DND-41 (cell line): ENCODE measurements at regions not wholly inside any gene's neighbourhood (a gene's known extent, or its start where the extent isn't known, plus 50 kb on each side); places are given as distances from the start of the nearest gene placed in this dataset.

ENCODE experiments used
- ATAC-seq: fragments of 200-7000 bp; cut with Tn5 transposase; 3 replicates; pipeline ENCODE4 v1.9.1; 2021; ENCODE audit warnings: low read depth; ENCODE audit not compliant: insufficient read depth
- DNase-seq: peaks from one replicate; pipeline ENCODE4 v3.0.0-alpha.2; 2020
- H2AFZ ChIP-seq: 2 replicates; pipeline ENCODE4 v1.6.0; 2012; ENCODE audit warnings: low read depth, low read length
- H3K27ac ChIP-seq: 2 replicates; pipeline ENCODE4 v1.5.1; 2012; ENCODE audit warnings: low read length, inconsistent platforms
- H3K27me3 ChIP-seq: fragments of 200-600 bp; sonication (generic); 2 replicates; pipeline ENCODE4 v1.6.0; 2012; ENCODE audit warnings: low read length, mild to moderate bottlenecking, inconsistent platforms; ENCODE audit not compliant: insufficient read depth, poor library complexity
- H3K36me3 ChIP-seq: 2 replicates; pipeline ENCODE4 v1.5.1; 2012; ENCODE audit warnings: low read length, inconsistent platforms; ENCODE audit not compliant: insufficient read depth
- H3K4me1 ChIP-seq: 2 replicates; pipeline ENCODE4 v1.5.1; 2012; ENCODE audit warnings: mild to moderate bottlenecking, low read length; ENCODE audit not compliant: insufficient read depth
- H3K4me2 ChIP-seq: 2 replicates; pipeline ENCODE4 v1.6.0; 2012; ENCODE audit warnings: mild to moderate bottlenecking, moderate library complexity, low read length, inconsistent platforms; ENCODE audit not compliant: insufficient read depth
- H3K4me3 ChIP-seq, 2 experiments: fragments of 200-600 bp in 1 of 2; shearing (Covaris generic) in 1 of 2; 2 replicates each; pipeline ENCODE4 v1.5.1; 2012 to 2016; ENCODE audit warnings: inconsistent platforms in 2 of 2, low read length in 2 of 2, mild to moderate bottlenecking in 2 of 2, low read depth in 1 of 2, moderate library complexity in 1 of 2
- H3K79me2 ChIP-seq: 2 replicates; pipeline ENCODE4 v1.6.0; 2012; ENCODE audit warnings: low read length, inconsistent platforms; ENCODE audit not compliant: insufficient read depth
- H3K9ac ChIP-seq: 2 replicates; pipeline ENCODE4 v1.6.0; 2012; ENCODE audit warnings: low read depth, mild to moderate bottlenecking, inconsistent platforms, low read length, moderate library complexity
- H3K9me3 ChIP-seq: 2 replicates; pipeline ENCODE4 v1.5.1; 2012; ENCODE audit warnings: low read length, moderate library complexity, mild to moderate bottlenecking, inconsistent platforms; ENCODE audit not compliant: insufficient read depth, severe bottlenecking
- H4K20me1 ChIP-seq: 2 replicates; pipeline ENCODE4 v1.6.0; 2012; ENCODE audit warnings: low read length; ENCODE audit not compliant: insufficient read depth
- EZH2 ChIP-seq: IDR thresholded peaks from 3 replicates; pipeline ENCODE4 v1.6.1; 2012; ENCODE audit warnings: borderline replicate concordance, low read depth, mild to moderate bottlenecking, moderate library complexity, low read length, inconsistent platforms; ENCODE audit not compliant: severe bottlenecking
- TF ChIP-seq, protein P1 (sequence below): IDR thresholded peaks from 2 replicates; pipeline ENCODE4 v1.5.1; 2012; ENCODE audit warnings: borderline replicate concordance, low read length, moderate library complexity, mild to moderate bottlenecking; ENCODE audit not compliant: poor library complexity, severe bottlenecking; ENCODE audit errors: extremely low read depth

DNA sequence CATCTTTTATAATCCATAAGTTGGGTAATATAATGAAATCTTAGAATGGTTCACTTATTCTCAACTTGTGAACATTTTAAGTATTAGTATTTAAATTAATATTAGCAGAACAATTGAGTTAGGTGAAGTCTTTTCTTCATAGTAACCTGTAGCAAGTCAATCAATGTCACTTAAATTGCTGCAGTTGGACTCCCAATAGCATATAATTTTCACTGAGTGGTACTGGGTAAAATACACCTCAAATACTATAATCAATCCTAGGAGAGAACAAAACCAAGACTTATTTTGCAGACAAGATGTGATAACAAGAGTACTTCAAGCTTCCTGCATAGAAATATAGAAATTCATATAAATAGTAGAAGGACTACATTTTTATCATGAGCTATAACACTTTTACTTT is 677.9 kb upstream of the LRRN3 start:
- H3K4me3 ChIP-seq, result no peak overlapping the region
- H3K9ac ChIP-seq, result no peak overlapping the region
- H3K4me2 ChIP-seq, result no peak overlapping the region
- H3K79me2 ChIP-seq, result no peaks in the 10 kb centered on the region
- H2AFZ ChIP-seq, result no peak overlapping the region
- H3K9me3 ChIP-seq, result peaks cover 11% of the 10 kb centered on the region
- ATAC-seq (no peak), DNase-seq (no peak)
- H3K27me3 ChIP-seq, result no peaks in the 10 kb centered on the region
- TF ChIP-seq EZH2, result no peak
- TF ChIP-seq, protein P1, sequence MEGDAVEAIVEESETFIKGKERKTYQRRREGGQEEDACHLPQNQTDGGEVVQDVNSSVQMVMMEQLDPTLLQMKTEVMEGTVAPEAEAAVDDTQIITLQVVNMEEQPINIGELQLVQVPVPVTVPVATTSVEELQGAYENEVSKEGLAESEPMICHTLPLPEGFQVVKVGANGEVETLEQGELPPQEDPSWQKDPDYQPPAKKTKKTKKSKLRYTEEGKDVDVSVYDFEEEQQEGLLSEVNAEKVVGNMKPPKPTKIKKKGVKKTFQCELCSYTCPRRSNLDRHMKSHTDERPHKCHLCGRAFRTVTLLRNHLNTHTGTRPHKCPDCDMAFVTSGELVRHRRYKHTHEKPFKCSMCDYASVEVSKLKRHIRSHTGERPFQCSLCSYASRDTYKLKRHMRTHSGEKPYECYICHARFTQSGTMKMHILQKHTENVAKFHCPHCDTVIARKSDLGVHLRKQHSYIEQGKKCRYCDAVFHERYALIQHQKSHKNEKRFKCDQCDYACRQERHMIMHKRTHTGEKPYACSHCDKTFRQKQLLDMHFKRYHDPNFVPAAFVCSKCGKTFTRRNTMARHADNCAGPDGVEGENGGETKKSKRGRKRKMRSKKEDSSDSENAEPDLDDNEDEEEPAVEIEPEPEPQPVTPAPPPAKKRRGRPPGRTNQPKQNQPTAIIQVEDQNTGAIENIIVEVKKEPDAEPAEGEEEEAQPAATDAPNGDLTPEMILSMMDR, result no peak
- no peak overlapping the region for H3K27ac ChIP-seq
- no peaks in the 10 kb centered on the region for H4K20me1 ChIP-seq
- H3K36me3 ChIP-seq, result peaks cover 20% of the 10 kb centered on the region
- H3K4me1 ChIP-seq, result no peaks in the 10 kb centered on the region

DNA sequence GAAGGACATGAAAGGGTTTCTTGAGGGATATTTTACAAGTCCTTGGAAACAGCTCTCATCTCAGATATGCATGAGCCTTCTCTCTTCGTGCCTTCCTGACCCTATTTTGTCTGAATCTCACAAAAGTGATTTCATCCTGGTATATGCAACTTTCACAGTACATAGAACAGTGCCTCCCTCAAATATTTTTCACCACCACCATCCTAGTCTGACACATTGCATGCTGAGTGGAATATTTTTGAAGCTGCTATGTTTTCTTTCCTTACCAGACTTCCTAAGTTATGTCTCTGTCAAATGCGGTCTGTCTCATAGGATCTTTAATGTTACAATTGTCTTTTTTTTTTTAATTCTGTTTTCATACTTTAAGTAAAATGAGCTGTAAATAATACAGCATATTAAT is 673.3 kb upstream of the LRRN3 start:
- H3K79me2 ChIP-seq, result no peaks in the 10 kb centered on the region
- no peak overlapping the region for H2AFZ ChIP-seq
- peaks cover 4% of the 10 kb centered on the region; the same call in 1 of the 2 replicates for H3K36me3 ChIP-seq
- no peak overlapping the region for H3K4me2 ChIP-seq
- DNase-seq (no peak), ATAC-seq (no peak)
- no peaks in the 10 kb centered on the region for H3K9me3 ChIP-seq
- TF ChIP-seq EZH2, result no peak
- TF ChIP-seq, protein P1, result no peak
- no peak overlapping the region for H3K9ac ChIP-seq
- no peaks in the 10 kb centered on the region for H3K4me1 ChIP-seq
- no peak overlapping the region for H3K27ac ChIP-seq
- no peaks in the 10 kb centered on the region for H4K20me1 ChIP-seq
- H3K27me3 ChIP-seq, result no peaks in the 10 kb centered on the region
- H3K4me3 ChIP-seq, result no peak overlapping the region

DNA sequence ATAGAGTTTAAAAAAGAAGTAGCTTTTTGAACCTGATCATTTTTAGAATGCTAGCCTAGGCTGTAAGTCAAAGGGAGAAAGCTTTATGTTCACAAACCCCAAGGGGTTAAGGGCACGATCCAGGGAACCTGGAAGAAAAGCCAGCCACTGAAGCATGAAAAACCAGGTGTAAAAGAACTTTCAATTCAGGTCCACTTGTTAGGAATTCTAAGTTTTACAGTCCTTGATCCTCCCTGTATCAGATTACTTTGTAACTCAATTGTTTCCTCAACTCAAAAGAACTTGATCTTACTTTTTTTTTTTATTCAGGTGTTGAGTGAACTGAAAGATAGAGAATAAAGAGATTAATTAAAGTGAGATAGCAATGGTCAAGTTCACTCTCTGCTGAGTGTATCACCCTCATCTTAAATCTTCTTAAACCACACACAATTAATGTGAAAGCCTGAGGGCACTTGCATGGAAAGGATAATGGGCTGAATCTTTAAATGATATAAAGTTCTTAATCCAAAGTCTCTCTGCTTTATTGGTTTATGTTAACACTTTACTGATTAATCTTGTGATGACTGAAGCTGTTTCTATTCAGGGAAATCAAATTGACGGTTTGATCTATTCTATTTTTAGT is 672.2 kb upstream of the LRRN3 start:
- H3K9me3 ChIP-seq, result no peaks in the 10 kb centered on the region
- DNase-seq (no peak), ATAC-seq (no peak)
- TF ChIP-seq EZH2, result no peak
- TF ChIP-seq, protein P1, result no peak
- no peak overlapping the region for H3K4me2 ChIP-seq
- H3K27ac ChIP-seq, result no peak overlapping the region
- H3K4me3 ChIP-seq, result no peak overlapping the region
- H3K79me2 ChIP-seq, result no peaks in the 10 kb centered on the region
- no peak overlapping the region for H3K9ac ChIP-seq
- no peak overlapping the region for H2AFZ ChIP-seq
- H4K20me1 ChIP-seq, result no peaks in the 10 kb centered on the region
- no peaks in the 10 kb centered on the region for H3K4me1 ChIP-seq
- H3K36me3 ChIP-seq, result peaks cover 4% of the 10 kb centered on the region; the same call in 1 of the 2 replicates
- H3K27me3 ChIP-seq, result no peaks in the 10 kb centered on the region

DNA sequence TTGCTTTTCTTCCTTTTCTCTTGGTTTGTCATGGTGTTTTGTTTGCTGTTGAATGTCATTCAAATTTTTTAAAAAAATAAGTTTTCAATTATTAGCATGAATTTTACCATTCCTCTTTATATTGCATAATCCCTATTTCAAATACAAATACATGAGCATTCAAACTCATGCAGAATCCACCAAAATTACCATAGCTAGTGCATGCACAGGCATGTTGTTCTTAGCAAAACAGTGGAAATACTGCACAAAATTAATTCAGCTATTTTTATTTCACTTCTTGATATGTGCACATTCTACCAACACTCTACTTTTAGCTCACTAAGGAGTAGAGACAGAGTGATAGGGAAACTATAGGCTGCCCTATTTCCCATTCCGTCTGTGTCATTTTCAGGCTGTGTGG is 670.1 kb upstream of the LRRN3 start:
- H3K9me3 ChIP-seq, result no peaks in the 10 kb centered on the region
- no peak overlapping the region for H3K4me2 ChIP-seq
- DNase-seq, result no peak
- H3K27ac ChIP-seq, result no peak overlapping the region
- H3K27me3 ChIP-seq, result no peaks in the 10 kb centered on the region
- H3K4me1 ChIP-seq, result no peaks in the 10 kb centered on the region
- no peak overlapping the region for H2AFZ ChIP-seq
- no peaks in the 10 kb centered on the region for H4K20me1 ChIP-seq
- H3K36me3 ChIP-seq, result peaks cover 4% of the 10 kb centered on the region; the same call in 1 of the 2 replicates
- TF ChIP-seq EZH2, result no peak
- TF ChIP-seq, protein P1, result no peak
- H3K79me2 ChIP-seq, result no peaks in the 10 kb centered on the region
- no peak overlapping the region for H3K4me3 ChIP-seq
- no peak overlapping the region for H3K9ac ChIP-seq
- ATAC-seq, result no peak
